HepG2 (cell line): ENCODE measurements at regions not wholly inside any gene's neighbourhood (a gene's known extent, or its start where the extent isn't known, plus 50 kb on each side); places are given as distances from the start of the nearest gene placed in this dataset.

Source experiments
- ATAC-seq: fragments of 200-7000 bp; cut with Tn5 transposase; 3 replicates; pipeline ENCODE4 v1.9.1; 2020; ENCODE audit warnings: mild to moderate bottlenecking, moderate library complexity
- BruUV-seq: library from RNA; stranded (reverse); fragments of 400-500 nt; replicated peaks from 2 replicates; lab custom pipeline; 2021; lab: Mats Ljungman, UMichigan
- CTCF ChIA-PET: fragments of 300-600 bp; formaldehyde crosslinking; extraction: SDS; loops from one replicate; lab custom pipeline; 2021; ENCODE audit warnings: low total read pairs, inconsistent platforms, low intra/inter-chr PET ratio; lab: Yijun Ruan, JAX
- POLR2A ChIA-PET: fragments of 350-600 bp; sonication (Branson Sonifier 250); formaldehyde crosslinking; loops from one replicate; lab custom pipeline; 2020; ENCODE audit warnings: antibody characterized with exemption, inconsistent platforms; lab: Yijun Ruan, JAX
- DNase-seq: peaks from one replicate; pipeline ENCODE4 v3.0.0-alpha.2; 2015; ENCODE audit warnings: low spot score
- FAIRE-seq: peaks from 3 replicates; lab custom pipeline; 2011; peaks lifted over from hg19 to GRCh38; lab: Jason Lieb, UNC
- H2AFZ ChIP-seq: one replicate; pipeline ENCODE4 v1.6.1; 2011; ENCODE audit warnings: low read length, inconsistent platforms
- H3K27ac ChIP-seq: fragments of 300-600 bp; 3 replicates; pipeline ENCODE4 v1.8.0; 2011; ENCODE audit warnings: mixed run types, mild to moderate bottlenecking, mixed read lengths, low read length, inconsistent platforms; ENCODE audit not compliant: insufficient read depth; ENCODE audit errors: extremely low read length
- H3K27me3 ChIP-seq, 2 experiments: fragments of 200-600 bp in 1 of 2; 2 replicates in 1 of 2; 3 replicates in 1 of 2; pipeline versions ENCODE4 v1.6.0 to v1.8.0; 2011; ENCODE audit warnings: low read length in 2 of 2, mild to moderate bottlenecking in 2 of 2, moderate library complexity in 2 of 2, inconsistent platforms in 1 of 2; ENCODE audit not compliant: insufficient read depth in 2 of 2, control insufficient read depth in 1 of 2
- H3K36me3 ChIP-seq, 2 experiments: fragments of 200-600 bp in 1 of 2; replicated peaks in 1 of 2; 2 replicates in 1 of 2; 3 replicates in 1 of 2; pipeline versions ENCODE4 v1.5.1 to v1.8.0; 2011; ENCODE audit warnings: low read length in 2 of 2, inconsistent platforms in 1 of 2; ENCODE audit not compliant: insufficient read depth in 2 of 2, control insufficient read depth in 1 of 2
- H3K4me1 ChIP-seq: 2 replicates; pipeline ENCODE4 v1.5.1; 2012; ENCODE audit warnings: low read length, inconsistent platforms; ENCODE audit not compliant: insufficient read depth
- H3K4me2 ChIP-seq: 2 replicates; pipeline ENCODE4 v1.6.0; 2011; ENCODE audit warnings: low read depth, low read length, inconsistent platforms
- H3K4me3 ChIP-seq, 3 experiments: fragments of 200-600 bp in 1 of 3; sonication (generic), shearing (Covaris generic) in 1 of 3; replicated peaks in 1 of 3; 2 replicates each; pipeline ENCODE4 v1.5.1; 2011 to 2016; ENCODE audit warnings: low read length in 3 of 3, inconsistent platforms in 2 of 3, low read depth in 2 of 3, mild to moderate bottlenecking in 2 of 3, control low read depth in 1 of 3, mixed read lengths in 1 of 3; ENCODE audit not compliant: insufficient read depth in 1 of 3
- H3K79me2 ChIP-seq: one replicate; pipeline ENCODE4 v1.6.1; 2011; ENCODE audit warnings: low read length, inconsistent platforms; ENCODE audit not compliant: insufficient read depth
- H3K9ac ChIP-seq: 2 replicates; pipeline ENCODE4 v1.6.0; 2011; ENCODE audit warnings: mild to moderate bottlenecking, low read depth, low read length, inconsistent platforms; ENCODE audit not compliant: insufficient read depth
- H3K9me3 ChIP-seq: 2 replicates; pipeline ENCODE4 v1.5.1; 2012; ENCODE audit warnings: mild to moderate bottlenecking, low read length
- H4K20me1 ChIP-seq: 2 replicates; pipeline ENCODE4 v1.6.0; 2011; ENCODE audit warnings: inconsistent platforms, mild to moderate bottlenecking, low read length, moderate library complexity; ENCODE audit not compliant: insufficient read depth
- CBX1 ChIP-seq: IDR thresholded peaks from one replicate; pipeline ENCODE4 v1.6.1; 2016; ENCODE audit warnings: antibody characterized with exemption, low read depth
- CCDC6 ChIP-seq: sonication (generic); formaldehyde crosslinking; IDR thresholded peaks from 2 replicates; pipeline ENCODE4 v1.8.1; 2022; ENCODE audit warnings: mild to moderate bottlenecking, missing genetic modification reagents, moderate library complexity
- CENPX ChIP-seq: sonication (generic); formaldehyde crosslinking; IDR thresholded peaks from 2 replicates; pipeline ENCODE4 v1.9.0; 2021; ENCODE audit warnings: mild to moderate bottlenecking, missing genetic modification reagents, moderate library complexity
- E2F1 ChIP-seq: sonication (generic); formaldehyde crosslinking; IDR thresholded peaks from 2 replicates; pipeline ENCODE4 v1.5.0; 2020; ENCODE audit warnings: missing genetic modification reagents
- HOMEZ ChIP-seq: IDR thresholded peaks from 2 replicates; pipeline ENCODE4 v1.6.1; 2016; ENCODE audit warnings: low read depth
- MEIS2 ChIP-seq: sonication (generic); formaldehyde crosslinking; IDR thresholded peaks from 2 replicates; pipeline ENCODE4 v1.9.0; 2021; ENCODE audit warnings: mild to moderate bottlenecking, missing genetic modification reagents
- MIXL1 ChIP-seq: IDR thresholded peaks from 2 replicates; pipeline ENCODE4 v1.6.1; 2016
- NFKB2 ChIP-seq: sonication (generic); formaldehyde crosslinking; IDR thresholded peaks from 2 replicates; pipeline ENCODE4 v1.4.0; 2020; ENCODE audit warnings: missing genetic modification reagents, borderline replicate concordance
- ZMYM3 ChIP-seq: sonication (generic); formaldehyde crosslinking; IDR thresholded peaks from 2 replicates; pipeline ENCODE4 v1.5.1; 2020; ENCODE audit warnings: mild to moderate bottlenecking, missing genetic modification reagents
- ZNF260 ChIP-seq: sonication (generic); formaldehyde crosslinking; IDR thresholded peaks from 2 replicates; pipeline ENCODE4 v1.4.0; 2020; ENCODE audit warnings: missing genetic modification reagents, low read depth, mild to moderate bottlenecking, borderline replicate concordance
- ZNF530 ChIP-seq: sonication (generic); formaldehyde crosslinking; IDR thresholded peaks from 2 replicates; pipeline ENCODE4 v1.5.0; 2020; ENCODE audit warnings: low read depth, mild to moderate bottlenecking, missing genetic modification reagents
- ZNF703 ChIP-seq: sonication (generic); formaldehyde crosslinking; IDR thresholded peaks from 2 replicates; pipeline ENCODE4 v1.5.1; 2020; ENCODE audit warnings: missing genetic modification reagents, mild to moderate bottlenecking, moderate library complexity, borderline replicate concordance
- WGBS: methylation state at CpG from one replicate; pipeline ENCODE4 v1.1.6; 2017; ENCODE audit warnings: low lambda C conversion rate; 5-methylcytosine and 5-hydroxymethylcytosine counted together
- in situ Hi-C: cut with HindIII; loops from 2 replicates; pipeline ENCODE4 v1.10.0; 2017; ENCODE audit warnings: low pct_unique_long_range_greater_than_20kb; ENCODE audit not compliant: extremely low pct_ligation_motif_present
- intact Hi-C: fragments of 100-400 bp; cut with micrococcal nuclease; formaldehyde crosslinking; loops from one replicate; pipeline ENCODE4 v1.10.0; 2022; ENCODE audit not compliant: unreplicated experiment
- TF ChIP-seq, protein P1 (sequence below): sonication (generic); formaldehyde crosslinking; IDR thresholded peaks from 2 replicates; pipeline ENCODE4 v1.9.0; 2021; ENCODE audit warnings: missing genetic modification reagents, mild to moderate bottlenecking, borderline replicate concordance
- TF ChIP-seq, protein P2 (sequence below): sonication (generic); formaldehyde crosslinking; IDR thresholded peaks from 2 replicates; pipeline ENCODE4 v1.5.0; 2020; ENCODE audit warnings: mild to moderate bottlenecking, missing genetic modification reagents

DNA sequence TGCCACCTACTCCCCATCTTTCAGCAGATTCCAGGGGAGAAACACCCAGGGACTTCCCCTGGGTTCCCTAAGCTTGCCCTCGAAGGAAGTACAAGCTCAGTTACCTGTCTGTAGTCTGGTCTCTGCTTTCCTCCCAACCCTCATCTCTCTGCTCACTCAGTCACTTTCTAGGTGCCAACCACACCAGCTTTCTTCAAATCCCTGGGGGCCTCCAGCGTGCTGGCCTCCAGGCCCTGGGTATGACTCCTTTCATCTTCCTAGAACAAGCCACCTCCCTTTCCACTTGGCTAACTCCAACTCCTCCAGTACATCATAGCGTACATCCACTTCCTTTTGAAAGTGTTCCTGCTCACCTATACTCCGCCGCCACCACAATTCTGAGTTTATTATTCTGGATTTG is 222.6 kb downstream of the SNX18 start:
- intact Hi-C loops (no loop called here), in situ Hi-C loops (no loop called here)
- no peaks in the 10 kb centered on the region for H3K79me2 ChIP-seq
- ATAC-seq: no peak
- no TSS peak for BruUV-seq
- H2AFZ ChIP-seq: no peak overlapping the region
- no peak for TF ChIP-seq CBX1
- TF ChIP-seq, protein P1, sequence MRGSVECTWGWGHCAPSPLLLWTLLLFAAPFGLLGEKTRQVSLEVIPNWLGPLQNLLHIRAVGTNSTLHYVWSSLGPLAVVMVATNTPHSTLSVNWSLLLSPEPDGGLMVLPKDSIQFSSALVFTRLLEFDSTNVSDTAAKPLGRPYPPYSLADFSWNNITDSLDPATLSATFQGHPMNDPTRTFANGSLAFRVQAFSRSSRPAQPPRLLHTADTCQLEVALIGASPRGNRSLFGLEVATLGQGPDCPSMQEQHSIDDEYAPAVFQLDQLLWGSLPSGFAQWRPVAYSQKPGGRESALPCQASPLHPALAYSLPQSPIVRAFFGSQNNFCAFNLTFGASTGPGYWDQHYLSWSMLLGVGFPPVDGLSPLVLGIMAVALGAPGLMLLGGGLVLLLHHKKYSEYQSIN (CRISPR knock-in tag): no peak
- H3K27ac ChIP-seq: no peak overlapping the region
- ChIA-PET CTCF (no interaction called here), POLR2A (no interaction called here)
- H3K36me3 ChIP-seq: no peaks in the 10 kb centered on the region
- H4K20me1 ChIP-seq: no peaks in the 10 kb centered on the region
- 30% methylated on average over 5 of the region's 5 CpGs for WGBS
- no peak overlapping the region for H3K4me3 ChIP-seq
- H3K9me3 ChIP-seq: no peaks in the 10 kb centered on the region
- DNase-seq: no peak
- H3K4me2 ChIP-seq: no peak overlapping the region
- no peak overlapping the region for H3K9ac ChIP-seq
- H3K27me3 ChIP-seq: no peaks in the 10 kb centered on the region
- no peak for FAIRE-seq
- 0 out of 2 replicates have a peak, but pooled peaks cover 7% of the 10 kb centered on the region for H3K4me1 ChIP-seq

DNA sequence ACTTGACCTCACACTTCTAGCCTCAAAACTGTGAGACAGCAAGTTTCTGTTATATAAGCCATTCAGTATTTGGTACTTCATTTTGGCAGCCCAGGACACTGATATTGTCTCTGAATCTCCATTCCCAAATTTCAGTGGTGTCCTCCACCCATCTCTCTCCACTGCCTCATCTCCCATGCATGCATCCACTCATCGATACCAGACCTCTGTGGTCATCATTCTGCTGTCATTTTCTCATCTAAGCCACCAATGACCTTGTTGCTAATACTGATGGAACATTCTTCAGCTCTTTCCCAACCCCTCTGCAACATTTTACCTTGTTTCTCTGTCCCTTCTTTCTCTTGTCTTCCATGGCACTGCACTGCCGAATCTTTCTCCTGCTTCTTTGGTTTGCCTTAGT is 221.8 kb downstream of the SNX18 start:
- intact Hi-C loops (no loop called here), in situ Hi-C loops (no loop called here)
- no peak overlapping the region for H2AFZ ChIP-seq
- ChIA-PET POLR2A (no interaction called here), CTCF (no interaction called here)
- no peaks in the 10 kb centered on the region for H3K79me2 ChIP-seq
- H3K9ac ChIP-seq: no peak overlapping the region
- FAIRE-seq (no peak), DNase-seq (no peak), ATAC-seq (no peak)
- no peaks in the 10 kb centered on the region for H4K20me1 ChIP-seq
- TF ChIP-seq ZNF703: no peak
- no peak for TF ChIP-seq MIXL1 (CRISPR knock-in tag)
- TF ChIP-seq, protein P2, sequence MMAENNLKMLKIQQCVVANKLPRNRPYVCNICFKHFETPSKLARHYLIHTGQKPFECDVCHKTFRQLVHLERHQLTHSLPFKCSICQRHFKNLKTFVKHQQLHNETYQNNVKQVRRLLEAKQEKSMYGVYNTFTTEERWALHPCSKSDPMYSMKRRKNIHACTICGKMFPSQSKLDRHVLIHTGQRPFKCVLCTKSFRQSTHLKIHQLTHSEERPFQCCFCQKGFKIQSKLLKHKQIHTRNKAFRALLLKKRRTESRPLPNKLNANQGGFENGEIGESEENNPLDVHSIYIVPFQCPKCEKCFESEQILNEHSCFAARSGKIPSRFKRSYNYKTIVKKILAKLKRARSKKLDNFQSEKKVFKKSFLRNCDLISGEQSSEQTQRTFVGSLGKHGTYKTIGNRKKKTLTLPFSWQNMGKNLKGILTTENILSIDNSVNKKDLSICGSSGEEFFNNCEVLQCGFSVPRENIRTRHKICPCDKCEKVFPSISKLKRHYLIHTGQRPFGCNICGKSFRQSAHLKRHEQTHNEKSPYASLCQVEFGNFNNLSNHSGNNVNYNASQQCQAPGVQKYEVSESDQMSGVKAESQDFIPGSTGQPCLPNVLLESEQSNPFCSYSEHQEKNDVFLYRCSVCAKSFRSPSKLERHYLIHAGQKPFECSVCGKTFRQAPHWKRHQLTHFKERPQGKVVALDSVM (CRISPR knock-in tag): no peak
- no peak for TF ChIP-seq E2F1
- no peak for TF ChIP-seq MEIS2 (CRISPR knock-in tag)
- no peak for TF ChIP-seq HOMEZ (CRISPR knock-in tag)
- no peak for TF ChIP-seq ZNF260 (CRISPR knock-in tag)
- TF ChIP-seq CENPX (CRISPR knock-in tag): no peak
- no peak for TF ChIP-seq ZNF530 (CRISPR knock-in tag)
- TF ChIP-seq CCDC6 (CRISPR knock-in tag): no peak
- no peak for TF ChIP-seq NFKB2 (CRISPR knock-in tag)
- TF ChIP-seq ZMYM3 (CRISPR knock-in tag): no peak
- H3K27ac ChIP-seq: no peak overlapping the region
- no peak overlapping the region for H3K4me2 ChIP-seq
- WGBS: 4% methylated on average over 2 of the region's 2 CpGs
- no peaks in the 10 kb centered on the region for H3K36me3 ChIP-seq
- H3K4me1 ChIP-seq: 0 out of 2 replicates have a peak, but pooled peaks cover 2% of the 10 kb centered on the region
- no peaks in the 10 kb centered on the region for H3K27me3 ChIP-seq
- no peaks in the 10 kb centered on the region for H3K9me3 ChIP-seq
- no peak overlapping the region for H3K4me3 ChIP-seq
- BruUV-seq: no TSS peak
